Neural cell (in vitro differentiated cells): ENCODE measurements at regions not wholly inside any gene's neighbourhood (a gene's known extent, or its start where the extent isn't known, plus 50 kb on each side); places are given as distances from the start of the nearest gene placed in this dataset.

Experiments used
- MXI1 ChIP-seq: fragments of 450-650 bp; conservative IDR thresholded peaks from 2 replicates; pipeline ENCODE4 v1.6.1; 2014; ENCODE audit warnings: antibody characterized with exemption, mild to moderate bottlenecking; ENCODE audit not compliant: poor library complexity, severe bottlenecking
- TAF1 ChIP-seq: IDR thresholded peaks from 2 replicates; pipeline ENCODE4 v1.6.1; 2012; ENCODE audit warnings: low read depth
- TF ChIP-seq, protein P1 (sequence below): fragments of 450-650 bp; IDR thresholded peaks from 2 replicates; pipeline ENCODE4 v1.5.1; 2014; ENCODE audit warnings: antibody characterized with exemption, mild to moderate bottlenecking, moderate library complexity; ENCODE audit not compliant: poor library complexity, severe bottlenecking

GRCh38 chr18:34522603-34523002 lies 187.5 kb upstream of the DTNA start:
- TF ChIP-seq, protein P1, sequence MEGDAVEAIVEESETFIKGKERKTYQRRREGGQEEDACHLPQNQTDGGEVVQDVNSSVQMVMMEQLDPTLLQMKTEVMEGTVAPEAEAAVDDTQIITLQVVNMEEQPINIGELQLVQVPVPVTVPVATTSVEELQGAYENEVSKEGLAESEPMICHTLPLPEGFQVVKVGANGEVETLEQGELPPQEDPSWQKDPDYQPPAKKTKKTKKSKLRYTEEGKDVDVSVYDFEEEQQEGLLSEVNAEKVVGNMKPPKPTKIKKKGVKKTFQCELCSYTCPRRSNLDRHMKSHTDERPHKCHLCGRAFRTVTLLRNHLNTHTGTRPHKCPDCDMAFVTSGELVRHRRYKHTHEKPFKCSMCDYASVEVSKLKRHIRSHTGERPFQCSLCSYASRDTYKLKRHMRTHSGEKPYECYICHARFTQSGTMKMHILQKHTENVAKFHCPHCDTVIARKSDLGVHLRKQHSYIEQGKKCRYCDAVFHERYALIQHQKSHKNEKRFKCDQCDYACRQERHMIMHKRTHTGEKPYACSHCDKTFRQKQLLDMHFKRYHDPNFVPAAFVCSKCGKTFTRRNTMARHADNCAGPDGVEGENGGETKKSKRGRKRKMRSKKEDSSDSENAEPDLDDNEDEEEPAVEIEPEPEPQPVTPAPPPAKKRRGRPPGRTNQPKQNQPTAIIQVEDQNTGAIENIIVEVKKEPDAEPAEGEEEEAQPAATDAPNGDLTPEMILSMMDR, result no peak
- TF ChIP-seq TAF1, result no peak
- no peak for TF ChIP-seq MXI1
